IMR-90 (cell line): ENCODE measurements at regions not wholly inside any gene's neighbourhood (a gene's known extent, or its start where the extent isn't known, plus 50 kb on each side); places are given as distances from the start of the nearest gene placed in this dataset.

Experiments used
- ATAC-seq: fragments of 200-7000 bp; cut with Tn5 transposase; 2 replicates; pipeline ENCODE4 v1.9.1; 2020; ENCODE audit warnings: low read depth, mild to moderate bottlenecking, moderate library complexity
- BruUV-seq: library from RNA; stranded (reverse); fragments of 400-500 nt; replicated peaks from 2 replicates; lab custom pipeline; 2021; lab: Mats Ljungman, UMichigan
- CTCF ChIA-PET: fragments of 300-600 bp; formaldehyde crosslinking; extraction: SDS; loops from one replicate; lab custom pipeline; 2021; ENCODE audit warnings: antibody characterized with exemption; lab: Yijun Ruan, JAX
- POLR2A ChIA-PET: fragments of 300-600 bp; sonication (Branson Sonifier 250); formaldehyde crosslinking; loops from one replicate; lab custom pipeline; 2022; ENCODE audit warnings: antibody characterized with exemption; ENCODE audit not compliant: unreplicated experiment; lab: Charles Lee
- DNase-seq: peaks from one replicate; pipeline ENCODE4 v3.0.0; 2013
- H2AFZ ChIP-seq: replicated peaks from 2 replicates; pipeline ENCODE3; 2013; ENCODE audit warnings: low read length, mild to moderate bottlenecking; ENCODE audit not compliant: poor library complexity
- H2AK5ac ChIP-seq: 2 replicates; pipeline ENCODE4 v1.6.1; 2013; ENCODE audit warnings: low read depth, low read length, inconsistent platforms
- H2AK9ac ChIP-seq: replicated peaks from 2 replicates; pipeline ENCODE3; 2013; ENCODE audit warnings: mild to moderate bottlenecking, low read depth, low read length, moderate library complexity; ENCODE audit not compliant: poor library complexity
- H2BK120ac ChIP-seq: 2 replicates; pipeline ENCODE4 v1.6.1; 2013; ENCODE audit warnings: low read depth, low read length, inconsistent platforms
- H2BK15ac ChIP-seq: 3 replicates; pipeline ENCODE4 v1.6.1; 2013; ENCODE audit warnings: low read depth, low read length, inconsistent platforms
- H2BK20ac ChIP-seq: 2 replicates; pipeline ENCODE4 v1.6.1; 2013; ENCODE audit warnings: low read depth, mild to moderate bottlenecking, inconsistent platforms, low read length, moderate library complexity
- H2BK5ac ChIP-seq: 2 replicates; pipeline ENCODE4 v1.6.1; 2013; ENCODE audit warnings: mild to moderate bottlenecking, low read depth, low read length, inconsistent platforms; ENCODE audit not compliant: poor library complexity, severe bottlenecking
- H3K14ac ChIP-seq: replicated peaks from 2 replicates; pipeline ENCODE4 v1.6.1; 2013; ENCODE audit warnings: low read depth, low read length, inconsistent platforms
- H3K18ac ChIP-seq: 2 replicates; pipeline ENCODE4 v1.6.1; 2013; ENCODE audit warnings: low read depth, low read length, control low read depth
- H3K23ac ChIP-seq: 2 replicates; pipeline ENCODE4 v1.6.1; 2013; ENCODE audit warnings: low read depth, low read length, inconsistent platforms
- H3K27ac ChIP-seq: 2 replicates; pipeline ENCODE4 v1.5.1; 2013; ENCODE audit warnings: mild to moderate bottlenecking, control low read depth, low read length; ENCODE audit not compliant: insufficient read depth
- H3K27me3 ChIP-seq: 2 replicates; pipeline ENCODE4 v1.6.1; 2013; ENCODE audit warnings: low read length; ENCODE audit not compliant: control insufficient read depth, insufficient read depth
- H3K36me3 ChIP-seq: 2 replicates; pipeline ENCODE4 v1.6.1; 2013; ENCODE audit warnings: low read length, mixed read lengths; ENCODE audit not compliant: control insufficient read depth, insufficient read depth
- H3K4ac ChIP-seq: 2 replicates; pipeline ENCODE4 v1.6.1; 2013; ENCODE audit warnings: low read depth, low read length, inconsistent platforms
- H3K4me1 ChIP-seq: 2 replicates; pipeline ENCODE4 v1.6.1; 2013; ENCODE audit warnings: low read length, mixed read lengths; ENCODE audit not compliant: control insufficient read depth, insufficient read depth
- H3K4me2 ChIP-seq: 2 replicates; pipeline ENCODE4 v1.6.1; 2013; ENCODE audit warnings: low read depth, mild to moderate bottlenecking, control low read depth, low read length, moderate library complexity
- H3K4me3 ChIP-seq: 2 replicates; pipeline ENCODE4 v1.5.1; 2013; ENCODE audit warnings: low read depth, mild to moderate bottlenecking, control low read depth, low read length, moderate library complexity; ENCODE audit not compliant: insufficient read depth
- H3K56ac ChIP-seq: 2 replicates; pipeline ENCODE4 v1.6.1; 2013; ENCODE audit warnings: low read length, inconsistent platforms; ENCODE audit not compliant: insufficient read depth; ENCODE audit errors: extremely low read depth
- H3K79me1 ChIP-seq, 2 experiments: 2 replicates each; pipeline ENCODE4 v1.6.1; 2013; ENCODE audit warnings: low read length in 2 of 2, inconsistent platforms in 1 of 2, low read depth in 1 of 2
- H3K9ac ChIP-seq: 2 replicates; pipeline ENCODE4 v1.6.1; 2013; ENCODE audit warnings: low read depth, low read length, control low read depth
- H3K9me1 ChIP-seq: 2 replicates; pipeline ENCODE4 v1.6.1; 2013; ENCODE audit warnings: low read length, inconsistent platforms; ENCODE audit not compliant: insufficient read depth
- H3K9me3 ChIP-seq: 2 replicates; pipeline ENCODE4 v1.6.1; 2013; ENCODE audit warnings: low read length; ENCODE audit not compliant: control insufficient read depth, insufficient read depth
- H4K20me1 ChIP-seq: 2 replicates; pipeline ENCODE4 v1.6.1; 2013; ENCODE audit warnings: low read length, inconsistent platforms; ENCODE audit not compliant: insufficient read depth
- H4K5ac ChIP-seq: 2 replicates; pipeline ENCODE4 v1.6.1; 2013; ENCODE audit warnings: mild to moderate bottlenecking, low read depth, low read length, control low read depth
- H4K8ac ChIP-seq, 2 experiments: 2 replicates each; pipeline ENCODE4 v1.6.1; 2013; ENCODE audit warnings: low read depth in 2 of 2, low read length in 2 of 2, control low read depth in 1 of 2, inconsistent platforms in 1 of 2
- H4K91ac ChIP-seq: 2 replicates; pipeline ENCODE4 v1.6.1; 2013; ENCODE audit warnings: low read depth, low read length, inconsistent platforms; ENCODE audit not compliant: insufficient read depth
- BHLHE40 ChIP-seq: fragments of 150-350 bp; IDR thresholded peaks from 2 replicates; pipeline ENCODE4 v1.6.1; 2016; ENCODE audit warnings: mild to moderate bottlenecking, low read depth, low read length
- CEBPB ChIP-seq: IDR thresholded peaks from 2 replicates; pipeline ENCODE4 v1.6.1; 2012; ENCODE audit warnings: low read depth, low read length, improper control_type of control experiment
- FOS ChIP-seq: fragments of 150-350 bp; IDR thresholded peaks from 2 replicates; pipeline ENCODE4 v1.6.1; 2016; ENCODE audit warnings: low read depth, low read length
- MAFK ChIP-seq: IDR thresholded peaks from 2 replicates; pipeline ENCODE4 v1.6.1; 2012; ENCODE audit warnings: low read depth, low read length, improper control_type of control experiment
- MAZ ChIP-seq: IDR thresholded peaks from 2 replicates; pipeline ENCODE4 v1.6.1; 2012; ENCODE audit warnings: low read depth, mild to moderate bottlenecking, low read length, improper control_type of control experiment, moderate library complexity, borderline replicate concordance
- MXI1 ChIP-seq: IDR thresholded peaks from 2 replicates; pipeline ENCODE4 v1.6.1; 2012; ENCODE audit warnings: low read depth, mild to moderate bottlenecking, low read length, moderate library complexity, borderline replicate concordance
- NFE2L2 ChIP-seq: fragments of 150-350 bp; IDR thresholded peaks from 2 replicates; pipeline ENCODE4 v1.6.1; 2016; ENCODE audit warnings: low read depth, mild to moderate bottlenecking, low read length
- POLR2A ChIP-seq: IDR thresholded peaks from 2 replicates; pipeline ENCODE4 v1.6.1; 2012; ENCODE audit warnings: mild to moderate bottlenecking, low read depth, low read length
- RAD21 ChIP-seq: IDR thresholded peaks from 2 replicates; pipeline ENCODE4 v1.6.1; 2012; ENCODE audit warnings: low read length, improper control_type of control experiment
- RFX5 ChIP-seq: IDR thresholded peaks from 2 replicates; pipeline ENCODE4 v1.8.0; 2012; ENCODE audit warnings: low read depth, mild to moderate bottlenecking, low read length, moderate library complexity
- SMC3 ChIP-seq: fragments of 150-350 bp; IDR thresholded peaks from 2 replicates; pipeline ENCODE4 v1.6.1; 2016; ENCODE audit warnings: low read depth, mild to moderate bottlenecking, antibody characterized with exemption, low read length, moderate library complexity
- WGBS, 2 experiments: methylation state at CpG; one replicate each; pipeline versions ENCODE4 v1.1.5 to v1.1.7; 2013; ENCODE audit warnings: missing lambda C conversion rate in 2 of 2; ENCODE audit not compliant: insufficient read length in 1 of 2; ENCODE audit errors: extremely low coverage in 2 of 2; 5-methylcytosine and 5-hydroxymethylcytosine counted together
- dilution Hi-C: fragments of 300-500 bp; cut with HindIII; formaldehyde crosslinking; loops from one replicate; pipeline ENCODE4 v1.14.3; 2018; ENCODE audit warnings: low sequenced_read_pairs; ENCODE audit not compliant: unreplicated experiment
- in situ Hi-C: fragments of 300-500 bp; cut with MboI; formaldehyde crosslinking; loops from 3 replicates; pipeline ENCODE4 v1.14.3; 2019; ENCODE audit warnings: low sequenced_read_pairs, inconsistent platforms, mixed read lengths
- intact Hi-C: fragments of 100-400 bp; cut with micrococcal nuclease; formaldehyde crosslinking; loops from 2 replicates; pipeline ENCODE4 v1.10.0; 2022
- TF ChIP-seq, protein P1 (sequence below): conservative IDR thresholded peaks from 2 replicates; pipeline ENCODE4 v1.5.1; 2012; ENCODE audit warnings: mild to moderate bottlenecking, low read depth, low read length, improper control_type of control experiment
- TF ChIP-seq, protein P2 (sequence below): fragments of 150-350 bp; IDR thresholded peaks from 2 replicates; pipeline ENCODE4 v1.6.1; 2017; ENCODE audit warnings: mild to moderate bottlenecking, antibody characterized with exemption, low read length, low read depth

DNA sequence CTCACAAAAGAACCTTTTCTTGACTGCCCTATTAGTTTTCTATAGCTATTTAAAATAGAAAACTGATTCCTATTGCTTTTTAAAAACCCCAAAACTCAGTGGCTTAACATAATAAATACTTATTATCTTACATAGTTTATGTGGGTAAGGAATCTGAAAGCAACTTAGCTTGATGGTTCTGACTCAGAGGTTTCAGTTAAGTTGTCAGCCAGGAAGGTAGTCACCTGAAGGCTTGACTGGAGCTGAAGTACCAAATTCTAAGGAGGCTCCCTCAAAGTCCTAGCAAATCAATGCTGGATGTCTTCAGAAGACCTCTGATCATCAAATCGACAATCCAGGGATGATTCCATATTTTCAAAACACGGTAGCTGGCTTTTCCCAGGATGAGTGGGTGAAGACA lies 546.6 kb upstream of the CDH2 start:
- POLR2A ChIA-PET, result no interaction called here
- no peak overlapping the region for H2AK9ac ChIP-seq
- H4K91ac ChIP-seq, result no peak overlapping the region
- no peak overlapping the region for H2AFZ ChIP-seq
- no peak overlapping the region for H3K14ac ChIP-seq
- DNase-seq (peak; percentile 6), ATAC-seq (no peak)
- no peak overlapping the region for H3K27ac ChIP-seq
- no CpG with 5 or more reads among the region's 2 CpGs for WGBS, 2 experiments
- no peak overlapping the region for H2BK15ac ChIP-seq
- H3K36me3 ChIP-seq, result no peaks in the 10 kb centered on the region
- H2AK5ac ChIP-seq, result no peak overlapping the region
- H3K56ac ChIP-seq, result no peak overlapping the region
- no peak overlapping the region for H3K18ac ChIP-seq
- no peak overlapping the region for H3K23ac ChIP-seq
- H3K4me2 ChIP-seq, result no peak overlapping the region
- no peak overlapping the region for H4K5ac ChIP-seq
- H3K4me1 ChIP-seq, result no peaks in the 10 kb centered on the region
- intact Hi-C loops, result no loop called here
- H2BK120ac ChIP-seq, result no peak overlapping the region
- H3K9ac ChIP-seq, result no peak overlapping the region
- no peak overlapping the region for H4K8ac ChIP-seq
- dilution Hi-C loops, result no loop called here
- in situ Hi-C loops, result no loop called here
- no peak overlapping the region for H2BK20ac ChIP-seq
- H4K20me1 ChIP-seq, result no peaks in the 10 kb centered on the region
- H2BK5ac ChIP-seq, result no peak overlapping the region
- no peaks in the 10 kb centered on the region for H3K27me3 ChIP-seq
- CTCF ChIA-PET, result interaction anchor here (0.7 to 0.8 kb wide), 2 partner anchors 11 to 53 kb away, joined by 4 to 7 read pairs; no protein-coding TSS in a partner anchor
- no peak overlapping the region for H3K4me3 ChIP-seq
- TF ChIP-seq CEBPB (no peak), RFX5 (no peak), MXI1 (no peak), FOS (no peak), RAD21 (no peak), NFE2L2 (no peak), SMC3 (no peak), BHLHE40 (no peak), MAFK (no peak), MAZ (no peak), POLR2A (no peak)
- TF ChIP-seq, protein P1, sequence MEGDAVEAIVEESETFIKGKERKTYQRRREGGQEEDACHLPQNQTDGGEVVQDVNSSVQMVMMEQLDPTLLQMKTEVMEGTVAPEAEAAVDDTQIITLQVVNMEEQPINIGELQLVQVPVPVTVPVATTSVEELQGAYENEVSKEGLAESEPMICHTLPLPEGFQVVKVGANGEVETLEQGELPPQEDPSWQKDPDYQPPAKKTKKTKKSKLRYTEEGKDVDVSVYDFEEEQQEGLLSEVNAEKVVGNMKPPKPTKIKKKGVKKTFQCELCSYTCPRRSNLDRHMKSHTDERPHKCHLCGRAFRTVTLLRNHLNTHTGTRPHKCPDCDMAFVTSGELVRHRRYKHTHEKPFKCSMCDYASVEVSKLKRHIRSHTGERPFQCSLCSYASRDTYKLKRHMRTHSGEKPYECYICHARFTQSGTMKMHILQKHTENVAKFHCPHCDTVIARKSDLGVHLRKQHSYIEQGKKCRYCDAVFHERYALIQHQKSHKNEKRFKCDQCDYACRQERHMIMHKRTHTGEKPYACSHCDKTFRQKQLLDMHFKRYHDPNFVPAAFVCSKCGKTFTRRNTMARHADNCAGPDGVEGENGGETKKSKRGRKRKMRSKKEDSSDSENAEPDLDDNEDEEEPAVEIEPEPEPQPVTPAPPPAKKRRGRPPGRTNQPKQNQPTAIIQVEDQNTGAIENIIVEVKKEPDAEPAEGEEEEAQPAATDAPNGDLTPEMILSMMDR, result no peak
- TF ChIP-seq, protein P2, sequence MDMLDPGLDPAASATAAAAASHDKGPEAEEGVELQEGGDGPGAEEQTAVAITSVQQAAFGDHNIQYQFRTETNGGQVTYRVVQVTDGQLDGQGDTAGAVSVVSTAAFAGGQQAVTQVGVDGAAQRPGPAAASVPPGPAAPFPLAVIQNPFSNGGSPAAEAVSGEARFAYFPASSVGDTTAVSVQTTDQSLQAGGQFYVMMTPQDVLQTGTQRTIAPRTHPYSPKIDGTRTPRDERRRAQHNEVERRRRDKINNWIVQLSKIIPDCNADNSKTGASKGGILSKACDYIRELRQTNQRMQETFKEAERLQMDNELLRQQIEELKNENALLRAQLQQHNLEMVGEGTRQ, result no peak
- no peaks in the 10 kb centered on the region for H3K9me1 ChIP-seq
- no peaks in the 10 kb centered on the region for H3K9me3 ChIP-seq
- no peak overlapping the region for H3K4ac ChIP-seq
- BruUV-seq, result no TSS peak
- no peaks in the 10 kb centered on the region for H3K79me1 ChIP-seq
